H1 (cell line): ENCODE measurements at regions not wholly inside any gene's neighbourhood (a gene's known extent, or its start where the extent isn't known, plus 50 kb on each side); places are given as distances from the start of the nearest gene placed in this dataset.

Experiments used
- ASH2L ChIP-seq: fragments of 200-600, 300-600 bp; sonication (generic); IDR thresholded peaks from one replicate; pipeline ENCODE4 v1.7.1; 2017; ENCODE audit warnings: low read length
- EGR1 ChIP-seq: IDR thresholded peaks from 2 replicates; pipeline ENCODE4 v1.6.1; 2011; ENCODE audit warnings: low read depth, low read length, borderline replicate concordance
- HDAC2 ChIP-seq, 2 experiments: fragments of 300-600 bp in 1 of 2; sonication (generic) in 1 of 2; IDR thresholded peaks; 2 replicates each; pipeline ENCODE4 v1.6.1; 2011 to 2012; ENCODE audit warnings: low read depth in 2 of 2, low read length in 2 of 2, mild to moderate bottlenecking in 2 of 2, moderate library complexity in 2 of 2, borderline replicate concordance in 1 of 2, inconsistent platforms in 1 of 2
- JUND ChIP-seq: IDR thresholded peaks from 2 replicates; pipeline ENCODE4 v1.6.1; 2011; ENCODE audit warnings: mild to moderate bottlenecking, improper control_type of control experiment, low read length
- NANOG ChIP-seq: IDR thresholded peaks from 2 replicates; pipeline ENCODE4 v1.6.1; 2011; ENCODE audit warnings: low read length, low read depth, mild to moderate bottlenecking, inconsistent platforms; ENCODE audit not compliant: insufficient read depth, poor library complexity, severe bottlenecking

DNA sequence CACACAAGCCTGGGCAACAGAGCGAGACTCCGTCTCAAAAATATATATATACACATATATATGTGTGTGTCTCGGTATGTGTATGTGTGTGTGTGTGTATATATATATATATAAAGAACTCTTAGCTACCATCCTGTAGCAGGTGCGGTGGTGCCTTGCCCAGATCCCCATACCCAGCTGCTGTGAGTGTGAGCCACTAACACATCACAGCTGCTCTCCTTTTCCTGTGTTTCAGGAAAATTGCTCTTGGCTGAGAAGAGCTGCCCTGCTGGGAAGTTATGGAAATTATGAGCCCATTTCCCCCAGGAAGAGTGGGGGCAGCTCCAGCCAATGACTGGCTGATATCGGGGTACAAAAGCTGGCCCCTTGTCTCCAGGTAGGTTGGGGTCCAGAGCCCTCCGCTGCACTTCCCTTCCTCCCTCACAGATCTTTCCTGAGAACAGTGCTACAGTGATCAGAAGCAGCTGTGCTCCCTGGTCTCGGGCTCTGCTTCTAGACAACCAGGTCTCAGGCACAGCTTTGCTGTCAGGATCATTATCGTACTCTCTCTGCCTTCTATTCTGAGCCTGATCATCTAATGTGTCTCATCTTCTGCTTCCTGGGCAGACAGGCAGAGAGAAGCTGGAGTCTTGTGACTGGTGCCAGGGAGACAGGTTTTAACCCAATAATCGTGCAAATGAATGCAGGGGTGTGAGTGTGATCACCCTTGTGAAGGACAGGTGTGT is 109.6 kb upstream of the ZNF678 start (continued):
- TF ChIP-seq EGR1 (no peak), ASH2L (no peak), JUND (no peak), HDAC2 (IDR thresholded peaks at IDR 0.05; ENCODE audit: borderline replicate concordance in 1 of 2, low read depth in 2 of 2, low read length in 2 of 2) (no peak), NANOG (no peak)
